ENCODE measurements at regions not wholly inside any gene's neighbourhood (a gene's known extent, or its start where the extent isn't known, plus 50 kb on each side); places are given as distances from the start of the nearest gene placed in this dataset.
"Not testable (repeated sequence)": the region's sequence is repeated elsewhere in the genome, so short reads cannot be mapped to it uniquely, and the experiment has no call there.

- Histone ChIP-seq H3K9ac (ENCODE audit: low read length) (no peak overlapping the region), H3K9me3 (ENCODE audit: control insufficient read depth, insufficient read depth, low read depth, low read length) (peaks cover 34% of the 10 kb centered on the region; the same call in 1 of the 2 replicates), H3K27me3 (ENCODE audit: control insufficient read depth, insufficient read depth, low read length) (no peaks in the 10 kb centered on the region)
Measured at GRCh38 chr10:37067576-37067975, 57.8 kb upstream of the ANKRD30A start.

GRCh38 chr10:37062296-37062695 lies 63.1 kb upstream of the ANKRD30A start:
- H3K9ac ChIP-seq (ENCODE audit: low read length); H3K27ac ChIP-seq (ENCODE audit: low read depth, low read length); H3K4me1 ChIP-seq (ENCODE audit: control insufficient read depth, insufficient read depth, low read length); H3K36me3 ChIP-seq (ENCODE audit: control insufficient read depth, insufficient read depth, low read length); H3K27me3 ChIP-seq (ENCODE audit: control insufficient read depth, insufficient read depth, low read length); H3K4me3 ChIP-seq (ENCODE audit: low read depth, low read length): not testable (repeated sequence)
- H3K9me3 ChIP-seq (ENCODE audit: control insufficient read depth, insufficient read depth, low read depth, low read length): peaks cover 38% of the 10 kb centered on the region; the same call in 1 of the 2 replicates

More at GRCh38 chr10:37067576-37067975, 57.8 kb upstream of the ANKRD30A start:
- Histone ChIP-seq H3K4me3 (ENCODE audit: low read depth, low read length) (no peak overlapping the region), H3K27ac (ENCODE audit: low read depth, low read length) (no peak overlapping the region), H3K4me1 (ENCODE audit: control insufficient read depth, insufficient read depth, low read length) (no peaks in the 10 kb centered on the region), H3K36me3 (ENCODE audit: control insufficient read depth, insufficient read depth, low read length) (no peaks in the 10 kb centered on the region)

GRCh38 chr10:37057261-37057660 lies 68.1 kb upstream of the ANKRD30A start:
- Histone ChIP-seq H3K4me1 (ENCODE audit: control insufficient read depth, insufficient read depth, low read length) (no peaks in the 10 kb centered on the region), H3K9me3 (ENCODE audit: control insufficient read depth, insufficient read depth, low read depth, low read length) (peaks cover 34% of the 10 kb centered on the region; the same call in 1 of the 2 replicates), H3K27ac (ENCODE audit: low read depth, low read length) (no peak overlapping the region), H3K36me3 (ENCODE audit: control insufficient read depth, insufficient read depth, low read length) (no peaks in the 10 kb centered on the region), H3K27me3 (ENCODE audit: control insufficient read depth, insufficient read depth, low read length) (no peaks in the 10 kb centered on the region), H3K4me3 (ENCODE audit: low read depth, low read length) (no peak overlapping the region), H3K9ac (ENCODE audit: low read length) (no peak overlapping the region)

- Histone ChIP-seq H3K36me3 (ENCODE audit: control insufficient read depth, insufficient read depth, low read length) (no peaks in the 10 kb centered on the region), H3K9me3 (ENCODE audit: control insufficient read depth, insufficient read depth, low read depth, low read length) (peaks cover 39% of the 10 kb centered on the region), H3K27ac (ENCODE audit: low read depth, low read length) (no peak overlapping the region), H3K9ac (ENCODE audit: low read length) (no peak overlapping the region), H3K27me3 (ENCODE audit: control insufficient read depth, insufficient read depth, low read length) (no peaks in the 10 kb centered on the region), H3K4me3 (ENCODE audit: low read depth, low read length) (no peak overlapping the region), H3K4me1 (ENCODE audit: control insufficient read depth, insufficient read depth, low read length) (no peaks in the 10 kb centered on the region)
Measured at GRCh38 chr10:37053476-37053875, 71.9 kb upstream of the ANKRD30A start.

- H3K36me3 ChIP-seq (ENCODE audit: control insufficient read depth, insufficient read depth, low read length); H3K4me3 ChIP-seq (ENCODE audit: low read depth, low read length); H3K27ac ChIP-seq (ENCODE audit: low read depth, low read length); H3K27me3 ChIP-seq (ENCODE audit: control insufficient read depth, insufficient read depth, low read length); H3K4me1 ChIP-seq (ENCODE audit: control insufficient read depth, insufficient read depth, low read length); H3K9ac ChIP-seq (ENCODE audit: low read length): not testable (repeated sequence)
- H3K9me3 ChIP-seq (ENCODE audit: control insufficient read depth, insufficient read depth, low read depth, low read length): peaks cover 32% of the 10 kb centered on the region
Measured at GRCh38 chr10:37049982-37050381, 75.4 kb upstream of the ANKRD30A start.

GRCh38 chr10:37044319-37044718 lies 81.1 kb upstream of the ANKRD30A start:
- H3K27me3 ChIP-seq (ENCODE audit: control insufficient read depth, insufficient read depth, low read length); H3K9ac ChIP-seq (ENCODE audit: low read length); H3K4me1 ChIP-seq (ENCODE audit: control insufficient read depth, insufficient read depth, low read length); H3K4me3 ChIP-seq (ENCODE audit: low read depth, low read length); H3K36me3 ChIP-seq (ENCODE audit: control insufficient read depth, insufficient read depth, low read length); H3K27ac ChIP-seq (ENCODE audit: low read depth, low read length): not testable (repeated sequence)
- H3K9me3 ChIP-seq (ENCODE audit: control insufficient read depth, insufficient read depth, low read depth, low read length): peaks cover 13% of the 10 kb centered on the region

- Histone ChIP-seq H3K27ac (ENCODE audit: low read depth, low read length) (no peak overlapping the region), H3K4me3 (ENCODE audit: low read depth, low read length) (no peak overlapping the region), H3K4me1 (ENCODE audit: control insufficient read depth, insufficient read depth, low read length) (no peaks in the 10 kb centered on the region), H3K9me3 (ENCODE audit: control insufficient read depth, insufficient read depth, low read depth, low read length) (peaks cover 22% of the 10 kb centered on the region; the same call in 1 of the 2 replicates), H3K27me3 (ENCODE audit: control insufficient read depth, insufficient read depth, low read length) (no peaks in the 10 kb centered on the region), H3K9ac (ENCODE audit: low read length) (no peak overlapping the region), H3K36me3 (ENCODE audit: control insufficient read depth, insufficient read depth, low read length) (no peaks in the 10 kb centered on the region)
Measured at GRCh38 chr10:37035853-37036252, 89.5 kb upstream of the ANKRD30A start.

- H3K4me3 ChIP-seq (ENCODE audit: low read depth, low read length): no peak overlapping the region
- H3K27me3 ChIP-seq (ENCODE audit: control insufficient read depth, insufficient read depth, low read length): no peaks in the 10 kb centered on the region
- H3K9ac ChIP-seq (ENCODE audit: low read length): no peak overlapping the region
- H3K27ac ChIP-seq (ENCODE audit: low read depth, low read length): no peak overlapping the region; the same call in 1 of the 2 replicates
- H3K9me3 ChIP-seq (ENCODE audit: control insufficient read depth, insufficient read depth, low read depth, low read length): peaks cover 41% of the 10 kb centered on the region; the same call in 1 of the 2 replicates
- no peaks in the 10 kb centered on the region; the same call in 1 of the 2 replicates for H3K4me1 ChIP-seq (ENCODE audit: control insufficient read depth, insufficient read depth, low read length)
- no peaks in the 10 kb centered on the region for H3K36me3 ChIP-seq (ENCODE audit: control insufficient read depth, insufficient read depth, low read length)
Measured at GRCh38 chr10:37015498-37015897, 109.9 kb upstream of the ANKRD30A start.

- Histone ChIP-seq H3K27ac (ENCODE audit: low read depth, low read length) (no peak overlapping the region), H3K27me3 (ENCODE audit: control insufficient read depth, insufficient read depth, low read length) (no peaks in the 10 kb centered on the region), H3K9ac (ENCODE audit: low read length) (no peak overlapping the region), H3K36me3 (ENCODE audit: control insufficient read depth, insufficient read depth, low read length) (no peaks in the 10 kb centered on the region), H3K4me3 (ENCODE audit: low read depth, low read length) (no peak overlapping the region), H3K9me3 (ENCODE audit: control insufficient read depth, insufficient read depth, low read depth, low read length) (peaks cover 35% of the 10 kb centered on the region; the same call in 1 of the 2 replicates), H3K4me1 (ENCODE audit: control insufficient read depth, insufficient read depth, low read length) (no peaks in the 10 kb centered on the region; the same call in 1 of the 2 replicates)
Measured at GRCh38 chr10:37010741-37011140, 114.7 kb upstream of the ANKRD30A start.

GRCh38 chr10:37008276-37008675 lies 117.1 kb upstream of the ANKRD30A start:
- not testable (repeated sequence) for H3K4me3 ChIP-seq (ENCODE audit: low read depth, low read length); H3K36me3 ChIP-seq (ENCODE audit: control insufficient read depth, insufficient read depth, low read length); H3K27ac ChIP-seq (ENCODE audit: low read depth, low read length); H3K4me1 ChIP-seq (ENCODE audit: control insufficient read depth, insufficient read depth, low read length); H3K9ac ChIP-seq (ENCODE audit: low read length); H3K27me3 ChIP-seq (ENCODE audit: control insufficient read depth, insufficient read depth, low read length)
- H3K9me3 ChIP-seq (ENCODE audit: control insufficient read depth, insufficient read depth, low read depth, low read length): peaks cover 33% of the 10 kb centered on the region; the same call in 1 of the 2 replicates

GRCh38 chr10:37003126-37003525 lies 122.3 kb upstream of the ANKRD30A start:
- H3K27me3 ChIP-seq (ENCODE audit: control insufficient read depth, insufficient read depth, low read length): no peaks in the 10 kb centered on the region
- H3K27ac ChIP-seq (ENCODE audit: low read depth, low read length): no peak overlapping the region
- no peaks in the 10 kb centered on the region for H3K36me3 ChIP-seq (ENCODE audit: control insufficient read depth, insufficient read depth, low read length)
- H3K4me1 ChIP-seq (ENCODE audit: control insufficient read depth, insufficient read depth, low read length): no peaks in the 10 kb centered on the region
- H3K9me3 ChIP-seq (ENCODE audit: control insufficient read depth, insufficient read depth, low read depth, low read length): peaks cover 22% of the 10 kb centered on the region; the same call in 1 of the 2 replicates
- no peak overlapping the region for H3K4me3 ChIP-seq (ENCODE audit: low read depth, low read length)
- H3K9ac ChIP-seq (ENCODE audit: low read length): no peak overlapping the region

GRCh38 chr10:36995806-36996205 lies 129.6 kb upstream of the ANKRD30A start:
- peaks cover 32% of the 10 kb centered on the region; the same call in 1 of the 2 replicates for H3K9me3 ChIP-seq (ENCODE audit: control insufficient read depth, insufficient read depth, low read depth, low read length)
- not testable (repeated sequence) for H3K27ac ChIP-seq (ENCODE audit: low read depth, low read length); H3K4me1 ChIP-seq (ENCODE audit: control insufficient read depth, insufficient read depth, low read length); H3K9ac ChIP-seq (ENCODE audit: low read length); H3K27me3 ChIP-seq (ENCODE audit: control insufficient read depth, insufficient read depth, low read length); H3K36me3 ChIP-seq (ENCODE audit: control insufficient read depth, insufficient read depth, low read length); H3K4me3 ChIP-seq (ENCODE audit: low read depth, low read length)

Measured in HUES6 (cell line).